ENCODE measurements at regions not wholly inside any gene's neighbourhood (a gene's known extent, or its start where the extent isn't known, plus 50 kb on each side); places are given as distances from the start of the nearest gene placed in this dataset.

DNA sequence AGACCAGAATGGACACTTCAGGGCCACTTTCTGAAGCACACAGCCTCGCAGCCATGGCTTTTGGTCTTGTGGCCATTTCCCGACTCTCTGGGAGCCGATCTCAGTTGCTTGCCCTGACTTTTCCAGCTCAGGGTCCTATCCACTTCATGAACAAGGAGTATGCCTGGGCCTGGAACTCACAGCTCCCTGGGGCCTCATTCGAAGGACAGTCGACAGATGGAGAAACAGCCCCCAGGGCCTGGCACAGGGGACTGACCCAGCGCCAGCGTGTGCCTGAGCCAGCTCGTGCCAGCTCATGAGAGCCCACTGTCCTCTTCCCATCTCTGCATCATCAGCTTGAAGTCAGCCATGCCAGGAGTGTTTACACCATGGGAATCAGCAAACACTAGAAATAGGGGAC is 134.6 kb upstream of the GPC1 start:
- TF ChIP-seq, protein P1, sequence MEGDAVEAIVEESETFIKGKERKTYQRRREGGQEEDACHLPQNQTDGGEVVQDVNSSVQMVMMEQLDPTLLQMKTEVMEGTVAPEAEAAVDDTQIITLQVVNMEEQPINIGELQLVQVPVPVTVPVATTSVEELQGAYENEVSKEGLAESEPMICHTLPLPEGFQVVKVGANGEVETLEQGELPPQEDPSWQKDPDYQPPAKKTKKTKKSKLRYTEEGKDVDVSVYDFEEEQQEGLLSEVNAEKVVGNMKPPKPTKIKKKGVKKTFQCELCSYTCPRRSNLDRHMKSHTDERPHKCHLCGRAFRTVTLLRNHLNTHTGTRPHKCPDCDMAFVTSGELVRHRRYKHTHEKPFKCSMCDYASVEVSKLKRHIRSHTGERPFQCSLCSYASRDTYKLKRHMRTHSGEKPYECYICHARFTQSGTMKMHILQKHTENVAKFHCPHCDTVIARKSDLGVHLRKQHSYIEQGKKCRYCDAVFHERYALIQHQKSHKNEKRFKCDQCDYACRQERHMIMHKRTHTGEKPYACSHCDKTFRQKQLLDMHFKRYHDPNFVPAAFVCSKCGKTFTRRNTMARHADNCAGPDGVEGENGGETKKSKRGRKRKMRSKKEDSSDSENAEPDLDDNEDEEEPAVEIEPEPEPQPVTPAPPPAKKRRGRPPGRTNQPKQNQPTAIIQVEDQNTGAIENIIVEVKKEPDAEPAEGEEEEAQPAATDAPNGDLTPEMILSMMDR (conservative IDR thresholded peaks at IDR 0.05), result no peak
- TF ChIP-seq ZFX (IDR thresholded peaks at IDR 0.05), result no peak

Data from C4-2B (cell line).